GM18519 (cell line): ENCODE measurements at regions not wholly inside any gene's neighbourhood (a gene's known extent, or its start where the extent isn't known, plus 50 kb on each side); places are given as distances from the start of the nearest gene placed in this dataset.

Experiments
- ATAC-seq: cut with Tn5 transposase; IDR thresholded peaks from one replicate; pipeline ENCODE4 v1.9.1; 2021; ENCODE audit warnings: mild to moderate bottlenecking, moderate library complexity; ENCODE audit not compliant: unreplicated experiment, low FRiP score

- ATAC-seq: no peak
Measured at GRCh38 chr11:103530257-103530656, 421.0 kb downstream of the DYNC2H1 start.

- ATAC-seq: no peak
Measured at GRCh38 chr11:103532133-103532788, 423.0 kb downstream of the DYNC2H1 start.

GRCh38 chr11:103534191-103534590 lies 425.0 kb downstream of the DYNC2H1 start:
- ATAC-seq: no peak

GRCh38 chr11:103534959-103535358 lies 425.7 kb downstream of the DYNC2H1 start:
- no peak for ATAC-seq

GRCh38 chr11:103536335-103536722 lies 427.1 kb downstream of the DYNC2H1 start:
- ATAC-seq: no peak

GRCh38 chr11:103537904-103538502 lies 428.8 kb downstream of the DYNC2H1 start:
- peak; percentile 48 for ATAC-seq

GRCh38 chr11:103539166-103539565 lies 429.9 kb downstream of the DYNC2H1 start:
- ATAC-seq: no peak

- ATAC-seq: no peak
Measured at GRCh38 chr11:103541186-103541795, 432.1 kb downstream of the DYNC2H1 start.

- no peak for ATAC-seq
Measured at GRCh38 chr11:103542851-103543250, 433.6 kb downstream of the DYNC2H1 start.

GRCh38 chr11:103543456-103543855 lies 434.2 kb downstream of the DYNC2H1 start:
- ATAC-seq: no peak

GRCh38 chr11:103544874-103545273 lies 435.6 kb downstream of the DYNC2H1 start:
- no peak for ATAC-seq

GRCh38 chr11:103545551-103545950 lies 436.3 kb downstream of the DYNC2H1 start:
- no peak for ATAC-seq

- no peak for ATAC-seq
Measured at GRCh38 chr11:103546236-103546635, 437.0 kb downstream of the DYNC2H1 start.

GRCh38 chr11:103547024-103547423 lies 437.8 kb downstream of the DYNC2H1 start:
- no peak for ATAC-seq

GRCh38 chr11:103547691-103548090 lies 438.5 kb downstream of the DYNC2H1 start:
- ATAC-seq: no peak

- ATAC-seq: no peak
Measured at GRCh38 chr11:103548838-103549237, 439.6 kb downstream of the DYNC2H1 start.

- ATAC-seq: no peak
Measured at GRCh38 chr11:103550811-103551210, 441.6 kb downstream of the DYNC2H1 start.

GRCh38 chr11:103552086-103552485 lies 442.9 kb downstream of the DYNC2H1 start:
- no peak for ATAC-seq

- no peak for ATAC-seq
Measured at GRCh38 chr11:103556171-103556570, 446.9 kb downstream of the DYNC2H1 start.

GRCh38 chr11:103566116-103566515 lies 456.9 kb downstream of the DYNC2H1 start:
- no peak for ATAC-seq

- no peak for ATAC-seq
Measured at GRCh38 chr11:103581760-103582159, 454.7 kb upstream of the DDI1 start.

- ATAC-seq: no peak
Measured at GRCh38 chr11:103582351-103582909, 454.0 kb upstream of the DDI1 start.
